Loucy (cell line): ENCODE measurements at regions not wholly inside any gene's neighbourhood (a gene's known extent, or its start where the extent isn't known, plus 50 kb on each side); places are given as distances from the start of the nearest gene placed in this dataset.

Experiments
- H2AFZ ChIP-seq: fragments of 200-600 bp; sonication (generic); 2 replicates; pipeline ENCODE4 v1.6.0; 2016; ENCODE audit warnings: antibody characterized with exemption, mild to moderate bottlenecking, low read length, moderate library complexity
- H3F3A ChIP-seq: fragments of 200-600 bp; 2 replicates; pipeline ENCODE4 v1.6.0; 2016; ENCODE audit warnings: antibody characterized with exemption, low read depth, mild to moderate bottlenecking
- H3K27me3 ChIP-seq: fragments of 200-600 bp; sonication (generic); 2 replicates; pipeline ENCODE4 v1.6.1; 2014; ENCODE audit warnings: low read length, mild to moderate bottlenecking; ENCODE audit not compliant: insufficient read depth, poor library complexity, severe bottlenecking
- H3K36me3 ChIP-seq: fragments of 200-600 bp; sonication (generic); 2 replicates; pipeline ENCODE4 v1.6.1; 2016; ENCODE audit warnings: low read length; ENCODE audit not compliant: insufficient read depth
- H3K4me1 ChIP-seq: fragments of 200-600 bp; sonication (generic); 2 replicates; pipeline ENCODE4 v1.5.1; 2014; ENCODE audit warnings: low read length, mild to moderate bottlenecking; ENCODE audit not compliant: insufficient read depth, poor library complexity, severe bottlenecking
- H3K4me2 ChIP-seq: fragments of 200-600 bp; sonication (generic); 2 replicates; pipeline ENCODE4 v1.6.0; 2014; ENCODE audit warnings: antibody characterized with exemption, low read length, low read depth, mild to moderate bottlenecking; ENCODE audit not compliant: poor library complexity, severe bottlenecking
- H3K4me3 ChIP-seq: fragments of 200-600 bp; sonication (generic); 2 replicates; pipeline ENCODE4 v1.5.1; 2014; ENCODE audit warnings: low read length, mild to moderate bottlenecking, mixed read lengths; ENCODE audit not compliant: poor library complexity, severe bottlenecking
- H3K79me2 ChIP-seq: fragments of 200-600 bp; sonication (generic); 2 replicates; pipeline ENCODE4 v1.6.1; 2014; ENCODE audit warnings: low read length; ENCODE audit not compliant: insufficient read depth
- H3K9ac ChIP-seq: fragments of 200-600 bp; sonication (generic); 2 replicates; pipeline ENCODE4 v1.6.0; 2014; ENCODE audit warnings: mild to moderate bottlenecking, low read depth, low read length, moderate library complexity; ENCODE audit not compliant: poor library complexity, severe bottlenecking
- H3K9me2 ChIP-seq: fragments of 200-600 bp; sonication (generic); replicated peaks from 2 replicates; pipeline ENCODE4 v1.6.1; 2016; ENCODE audit warnings: low read depth, low read length, mixed read lengths
- H3K9me3 ChIP-seq: fragments of 200-600 bp; sonication (generic); 2 replicates; pipeline ENCODE4 v1.6.1; 2014; ENCODE audit warnings: mild to moderate bottlenecking, antibody characterized with exemption, low read length, low read depth; ENCODE audit not compliant: insufficient read depth
- H4K20me1 ChIP-seq: fragments of 200-600 bp; sonication (generic); 2 replicates; pipeline ENCODE4 v1.6.0; 2014; ENCODE audit warnings: antibody characterized with exemption, low read length, mild to moderate bottlenecking; ENCODE audit not compliant: insufficient read depth, poor library complexity, severe bottlenecking
- CTCF ChIP-seq: fragments of 200-600 bp; sonication (generic); conservative IDR thresholded peaks from 2 replicates; pipeline ENCODE4 v1.5.1; 2014; ENCODE audit warnings: mild to moderate bottlenecking, antibody characterized with exemption, low read length
- EZH2phosphoT487 ChIP-seq: fragments of 200-600 bp; IDR thresholded peaks from 2 replicates; pipeline ENCODE4 v1.6.1; 2018; ENCODE audit warnings: antibody characterized with exemption, mild to moderate bottlenecking, moderate library complexity, borderline replicate concordance

- no peaks in the 10 kb centered on the region for H3K27me3 ChIP-seq
- H3K4me3 ChIP-seq, result no peak overlapping the region
- H3K36me3 ChIP-seq, result no peaks in the 10 kb centered on the region
- no peaks in the 10 kb centered on the region for H3K4me1 ChIP-seq
- no peaks in the 10 kb centered on the region for H3F3A ChIP-seq
- H4K20me1 ChIP-seq, result no peaks in the 10 kb centered on the region
- no peak for TF ChIP-seq EZH2phosphoT487
- no peak for TF ChIP-seq CTCF
- H3K9me2 ChIP-seq, result no peaks in the 10 kb centered on the region
- no peaks in the 10 kb centered on the region for H3K9me3 ChIP-seq
- no peaks in the 10 kb centered on the region for H3K79me2 ChIP-seq
- H2AFZ ChIP-seq, result no peak overlapping the region
- H3K4me2 ChIP-seq, result no peak overlapping the region
- H3K9ac ChIP-seq, result no peak overlapping the region
Measured at GRCh38 chr4:28092610-28093009, 1232.0 kb downstream of the STIM2 start.

- Histone ChIP-seq H3K79me2 (no peaks in the 10 kb centered on the region), H4K20me1 (no peaks in the 10 kb centered on the region), H3K9me3 (no peaks in the 10 kb centered on the region), H2AFZ (no peak overlapping the region), H3K9me2 (no peaks in the 10 kb centered on the region), H3K27me3 (no peaks in the 10 kb centered on the region), H3K36me3 (no peaks in the 10 kb centered on the region), H3K4me1 (no peaks in the 10 kb centered on the region), H3K4me2 (no peak overlapping the region), H3F3A (no peaks in the 10 kb centered on the region), H3K4me3 (no peak overlapping the region), H3K9ac (no peak overlapping the region)
- TF ChIP-seq CTCF (no peak), EZH2phosphoT487 (no peak)
Measured at GRCh38 chr4:28093071-28093470, 1232.4 kb downstream of the STIM2 start.

- no peak for TF ChIP-seq EZH2phosphoT487
- no peak for TF ChIP-seq CTCF
Measured at GRCh38 chr4:28101583-28101982, 1240.9 kb downstream of the STIM2 start.

More at GRCh38 chr4:28101583-28101982, 1240.9 kb downstream of the STIM2 start:
- H3K79me2 ChIP-seq, result no peaks in the 10 kb centered on the region
- H3K4me2 ChIP-seq, result no peak overlapping the region
- H3K9me3 ChIP-seq, result no peaks in the 10 kb centered on the region
- no peaks in the 10 kb centered on the region for H3K9me2 ChIP-seq
- no peak overlapping the region for H3K4me3 ChIP-seq
- H4K20me1 ChIP-seq, result no peaks in the 10 kb centered on the region
- H3K4me1 ChIP-seq, result no peaks in the 10 kb centered on the region
- no peak overlapping the region for H2AFZ ChIP-seq
- no peaks in the 10 kb centered on the region for H3F3A ChIP-seq
- H3K9ac ChIP-seq, result no peak overlapping the region
- H3K27me3 ChIP-seq, result no peaks in the 10 kb centered on the region
- H3K36me3 ChIP-seq, result no peaks in the 10 kb centered on the region
